Smooth muscle cell (in vitro differentiated cells): ENCODE measurements at regions not wholly inside any gene's neighbourhood (a gene's known extent, or its start where the extent isn't known, plus 50 kb on each side); places are given as distances from the start of the nearest gene placed in this dataset.

Source experiments
- DNase-seq: peaks from one replicate; lab custom pipeline; 2025; ENCODE audit not compliant: unreplicated experiment; lab: John Stamatoyannopoulos, UW
- H2AFZ ChIP-seq: fragments of 200-600 bp; sonication (generic); 2 replicates; pipeline ENCODE4 v1.6.0; 2016; ENCODE audit warnings: antibody characterized with exemption, low read depth, mild to moderate bottlenecking
- H3F3A ChIP-seq: fragments of 200-600 bp; sonication (generic); 2 replicates; pipeline ENCODE4 v1.6.0; 2017; ENCODE audit warnings: antibody characterized with exemption, low read depth
- H3K27ac ChIP-seq: fragments of 200-600 bp; sonication (generic); 2 replicates; pipeline ENCODE4 v1.5.1; 2016; ENCODE audit warnings: low read depth, mild to moderate bottlenecking
- H3K27me3 ChIP-seq: fragments of 200-600 bp; sonication (generic); 2 replicates; pipeline ENCODE4 v1.6.1; 2016; ENCODE audit warnings: low read depth, mild to moderate bottlenecking
- H3K36me3 ChIP-seq: fragments of 200-600 bp; sonication (generic); 2 replicates; pipeline ENCODE4 v1.5.1; 2016; ENCODE audit warnings: low read depth
- H3K4me1 ChIP-seq: fragments of 200-600 bp; sonication (generic); 2 replicates; pipeline ENCODE4 v1.5.1; 2016; ENCODE audit warnings: low read depth
- H3K4me2 ChIP-seq: fragments of 200-600 bp; sonication (generic); 2 replicates; pipeline ENCODE4 v1.6.0; 2016; ENCODE audit warnings: mild to moderate bottlenecking
- H3K4me3 ChIP-seq: fragments of 200-600 bp; sonication (generic); 2 replicates; pipeline ENCODE4 v1.5.1; 2016; ENCODE audit warnings: mild to moderate bottlenecking
- H3K79me2 ChIP-seq: fragments of 200-600 bp; sonication (generic); 2 replicates; pipeline ENCODE4 v1.6.0; 2016; ENCODE audit warnings: low read depth, mild to moderate bottlenecking
- H3K9ac ChIP-seq: fragments of 200-600 bp; sonication (generic); 2 replicates; pipeline ENCODE4 v1.6.0; 2016; ENCODE audit warnings: low read depth
- H3K9me3 ChIP-seq: fragments of 200-600 bp; sonication (generic); replicated peaks from 2 replicates; pipeline ENCODE4 v1.5.1; 2016; ENCODE audit warnings: low read depth
- H4K20me1 ChIP-seq: fragments of 200-600 bp; sonication (generic); 2 replicates; pipeline ENCODE4 v1.6.0; 2016; ENCODE audit warnings: low read depth
- CTCF ChIP-seq: fragments of 200-600 bp; sonication (generic); IDR thresholded peaks from 2 replicates; pipeline ENCODE4 v1.5.1; 2017; ENCODE audit warnings: borderline replicate concordance, mild to moderate bottlenecking, antibody characterized with exemption; ENCODE audit not compliant: insufficient read depth, poor library complexity, severe bottlenecking
- WGBS: methylation state at CpG from one replicate; pipeline ENCODE4 v1.1.7; 2016; ENCODE audit warnings: low lambda C conversion rate; 5-methylcytosine and 5-hydroxymethylcytosine counted together

GRCh38 chr10:43854007-43854406 is 205.3 kb upstream of the ZNF32 start:
- 31% methylated on average over 10 of the region's 10 CpGs for WGBS
- H2AFZ ChIP-seq = no peak overlapping the region
- DNase-seq = no peak
- H3K9ac ChIP-seq = peak overlapping the region; percentile 18
- H3K79me2 ChIP-seq = no peaks in the 10 kb centered on the region
- no peak for TF ChIP-seq CTCF
- H3K36me3 ChIP-seq = no peaks in the 10 kb centered on the region
- peaks cover 14% of the 10 kb centered on the region for H3K4me1 ChIP-seq
- no peak overlapping the region for H3K4me3 ChIP-seq
- peak overlapping the region; percentile 73 for H3K4me2 ChIP-seq
- H3K9me3 ChIP-seq = no peaks in the 10 kb centered on the region
- H3F3A ChIP-seq = no peaks in the 10 kb centered on the region
- peak overlapping the region; percentile 75 for H3K27ac ChIP-seq
- H3K27me3 ChIP-seq = no peaks in the 10 kb centered on the region
- H4K20me1 ChIP-seq = no peaks in the 10 kb centered on the region

- 87% methylated on average over 7 of the region's 7 CpGs for WGBS
- Histone ChIP-seq H3F3A (no peaks in the 10 kb centered on the region), H4K20me1 (no peaks in the 10 kb centered on the region), H3K9ac (peak overlapping the region; percentile 18), H3K4me2 (peak overlapping the region; percentile 73), H3K79me2 (no peaks in the 10 kb centered on the region), H2AFZ (no peak overlapping the region), H3K9me3 (no peaks in the 10 kb centered on the region), H3K4me3 (no peak overlapping the region), H3K36me3 (no peaks in the 10 kb centered on the region), H3K27me3 (no peaks in the 10 kb centered on the region), H3K4me1 (peaks cover 14% of the 10 kb centered on the region), H3K27ac (peak overlapping the region; percentile 75)
- no peak for TF ChIP-seq CTCF
- no peak for DNase-seq
These were observed 204.7 kb upstream of the ZNF32 start for GRCh38 chr10:43853369-43853768.

GRCh38 chr10:43852644-43853214 is 204.0 kb upstream of the ZNF32 start:
- Histone ChIP-seq H3K27ac (no peak overlapping the region), H3K27me3 (no peaks in the 10 kb centered on the region), H4K20me1 (no peaks in the 10 kb centered on the region), H3K9ac (no peak overlapping the region), H3K9me3 (no peaks in the 10 kb centered on the region), H3F3A (no peaks in the 10 kb centered on the region), H3K4me3 (no peak overlapping the region), H2AFZ (no peak overlapping the region), H3K4me1 (peaks cover 10% of the 10 kb centered on the region), H3K79me2 (no peaks in the 10 kb centered on the region), H3K4me2 (no peak overlapping the region), H3K36me3 (no peaks in the 10 kb centered on the region)
- no peak for DNase-seq
- 95% methylated on average over 5 of the region's 5 CpGs for WGBS
- no peak for TF ChIP-seq CTCF

- no peak for TF ChIP-seq CTCF
- no peaks in the 10 kb centered on the region for H3F3A ChIP-seq
- no peaks in the 10 kb centered on the region for H4K20me1 ChIP-seq
- no peak overlapping the region for H3K27ac ChIP-seq
- 53% methylated on average over 9 of the region's 9 CpGs for WGBS
- DNase-seq = no peak
- H3K36me3 ChIP-seq = no peaks in the 10 kb centered on the region
- H2AFZ ChIP-seq = no peak overlapping the region
- H3K79me2 ChIP-seq = no peaks in the 10 kb centered on the region
- H3K27me3 ChIP-seq = no peaks in the 10 kb centered on the region
- H3K4me2 ChIP-seq = no peak overlapping the region
- no peak overlapping the region for H3K9ac ChIP-seq
- H3K4me3 ChIP-seq = no peak overlapping the region
- H3K4me1 ChIP-seq = peaks cover 8% of the 10 kb centered on the region
- no peaks in the 10 kb centered on the region for H3K9me3 ChIP-seq
These were observed 203.5 kb upstream of the ZNF32 start for GRCh38 chr10:43852149-43852548.
